Psoas muscle (tissue), 7 donors: ENCODE measurements at regions not wholly inside any gene's neighbourhood (a gene's known extent, or its start where the extent isn't known, plus 50 kb on each side); places are given as distances from the start of the nearest gene placed in this dataset.

Source experiments
- ATAC-seq, 4 donors: fragments of 200-7000 bp; cut with Tn5 transposase; one replicate each; pipeline ENCODE4 v1.9.1; 2020; ENCODE audit warnings: moderate library complexity in 3 of 4, mild to moderate bottlenecking in 2 of 4
- DNase-seq, 2 donors: peaks; one replicate each; pipeline ENCODE4 v3.0.0-alpha.2; 2020
- H3K27ac ChIP-seq: fragments of 200-600 bp; one replicate; pipeline ENCODE4 v1.8.0; 2022
- H3K27me3 ChIP-seq, 3 donors: fragments of 200-600 bp in 1 of 3; one replicate each; pipeline versions ENCODE4 v1.6.1 to v1.8.0; 2013 to 2022; ENCODE audit warnings: low read length in 2 of 3, mild to moderate bottlenecking in 2 of 3, moderate library complexity in 1 of 3; ENCODE audit not compliant: insufficient read depth in 3 of 3
- H3K36me3 ChIP-seq, 2 donors: fragments of 200-600 bp in 1 of 2; one replicate each; pipeline versions ENCODE4 v1.6.1 to v1.8.0; 2013 to 2022; ENCODE audit warnings: low read depth in 1 of 2, mild to moderate bottlenecking in 1 of 2, moderate library complexity in 1 of 2; ENCODE audit not compliant: insufficient read depth in 1 of 2
- H3K4me1 ChIP-seq: fragments of 200-600 bp; one replicate; pipeline ENCODE4 v1.8.0; 2022
- H3K4me3 ChIP-seq: fragments of 200-600 bp; one replicate; pipeline ENCODE4 v1.8.0; 2022; ENCODE audit warnings: mild to moderate bottlenecking
- H3K9me3 ChIP-seq: fragments of 200-600 bp; one replicate; pipeline ENCODE4 v1.8.0; 2022
- CTCF ChIP-seq: fragments of 200-600 bp; IDR thresholded peaks from one replicate; pipeline ENCODE4 v1.8.0; 2022; ENCODE audit warnings: antibody characterized with exemption
- WGBS, 3 donors: extraction: QIAGEN DNeasy Blood & Tissue Kit; methylation state at CpG; one replicate each; pipeline versions ENCODE4 v1.1.6 to v1.1.7; 2013; 5-methylcytosine and 5-hydroxymethylcytosine counted together
- intact Hi-C, 2 donors: fragments of 100-400 bp; cut with DNase I; formaldehyde crosslinking; loops; one replicate each; pipeline versions ENCODE4 v1.11.0 to v1.14.2; 2022
- donor health status: healthy with polysubstance abuse.
- donor health status: DM: no; HTN: no; CAD: no; lungs with moderate emphysema.
- donor health status: Bipolar disorder and iron deficiency.
- donor health status: healthy.
- donor health status: DM: yes; HTN: yes; CAD: no.
- donor health status: DM: no; HTN: no; CAD: no.
- donor health status: DM: yes; HTN: yes; CAD: no.

GRCh38 chr14:101454229-101454628 is 107.1 kb upstream of the DIO3 start:
- H3K27me3 ChIP-seq = peaks cover 6 to 49% (median 7%) of the 10 kb centered on the region in 3 donors
- 75 to 82% (median 76%) methylated on average over 4 of the region's 4 CpGs for WGBS, 3 donors
- no peak overlapping the region for H3K4me3 ChIP-seq
- no peak for ATAC-seq
- H3K4me1 ChIP-seq = no peaks in the 10 kb centered on the region
- no peak for TF ChIP-seq CTCF
- H3K9me3 ChIP-seq = no peaks in the 10 kb centered on the region
- DNase-seq = no peak
- intact Hi-C loops = no loop called here
- H3K36me3 ChIP-seq = no peaks in the 10 kb centered on the region
- no peak overlapping the region for H3K27ac ChIP-seq

- Histone ChIP-seq H3K36me3 (no peaks in the 10 kb centered on the region), H3K4me1 (no peaks in the 10 kb centered on the region), H3K27ac (no peak overlapping the region), H3K27me3 (peaks cover 7 to 68% (median 12%) of the 10 kb centered on the region in 3 donors), H3K9me3 (no peaks in the 10 kb centered on the region), H3K4me3 (no peak overlapping the region)
- 37 to 52% (median 51%) methylated on average over 32 of the region's 32 CpGs for WGBS, 3 donors
- no peak for TF ChIP-seq CTCF
- DNase-seq = no peak
- ATAC-seq = no peak
- intact Hi-C loops = no loop called here
Measured at GRCh38 chr14:101456246-101457175, 104.8 kb upstream of the DIO3 start.

GRCh38 chr14:101457301-101457935 is 103.9 kb upstream of the DIO3 start:
- WGBS, 3 donors = 9 to 21% (median 20%) methylated on average over 54 to 85 of the region's 85 CpGs
- ATAC-seq (no peak), DNase-seq (no peak)
- intact Hi-C loops = no loop called here
- Histone ChIP-seq H3K36me3 (no peaks in the 10 kb centered on the region), H3K4me3 (no peak overlapping the region), H3K9me3 (no peaks in the 10 kb centered on the region), H3K27me3 (peaks cover 7 to 68% (median 12%) of the 10 kb centered on the region in 3 donors), H3K27ac (no peak overlapping the region), H3K4me1 (no peaks in the 10 kb centered on the region)
- no peak for TF ChIP-seq CTCF

- ATAC-seq (no peak), DNase-seq (no peak)
- no peak for TF ChIP-seq CTCF
- H3K36me3 ChIP-seq = no peaks in the 10 kb centered on the region
- peaks cover 7 to 68% (median 12%) of the 10 kb centered on the region in 3 donors for H3K27me3 ChIP-seq
- no peak overlapping the region for H3K4me3 ChIP-seq
- H3K4me1 ChIP-seq = no peaks in the 10 kb centered on the region
- intact Hi-C loops = no loop called here
- no peak overlapping the region for H3K27ac ChIP-seq
- H3K9me3 ChIP-seq = no peaks in the 10 kb centered on the region
- 5 to 9% (median 6%) methylated on average over 50 to 68 of the region's 68 CpGs for WGBS, 3 donors
Measured at GRCh38 chr14:101457936-101458740, 103.2 kb upstream of the DIO3 start.
